GM12878 (cell line): ENCODE measurements at regions not wholly inside any gene's neighbourhood (a gene's known extent, or its start where the extent isn't known, plus 50 kb on each side); places are given as distances from the start of the nearest gene placed in this dataset.

Experiments used
- ATF7 ChIP-seq: fragments of 450-650 bp; IDR thresholded peaks from 2 replicates; pipeline ENCODE4 v1.6.1; 2016; ENCODE audit warnings: low read depth, mild to moderate bottlenecking
- EZH2 ChIP-seq: IDR thresholded peaks from 2 replicates; pipeline ENCODE4 v1.6.1; 2012; ENCODE audit warnings: low read depth, mild to moderate bottlenecking, control low read depth, inconsistent platforms, low read length, borderline replicate concordance; ENCODE audit not compliant: control insufficient read depth
- HDAC6 ChIP-seq: fragments of 200-600 bp; sonication (generic); IDR thresholded peaks from one replicate; pipeline ENCODE4 v1.8.0; 2017; ENCODE audit warnings: antibody characterized with exemption; ENCODE audit not compliant: unreplicated experiment
- IKZF1 ChIP-seq: fragments of 450-650 bp; conservative IDR thresholded peaks from 2 replicates; pipeline ENCODE4 v1.6.1; 2017; ENCODE audit warnings: antibody characterized with exemption, mild to moderate bottlenecking
- IKZF2 ChIP-seq, 2 experiments: fragments of 450-650 bp; IDR thresholded peaks; 2 replicates each; pipeline ENCODE4 v1.6.1; 2017; ENCODE audit warnings: mild to moderate bottlenecking in 2 of 2, moderate library complexity in 2 of 2
- JUNB ChIP-seq: IDR thresholded peaks from 2 replicates; pipeline ENCODE4 v1.6.1; 2016; ENCODE audit warnings: antibody characterized with exemption, mild to moderate bottlenecking
- NFIC ChIP-seq: IDR thresholded peaks from 2 replicates; pipeline ENCODE4 v1.6.1; 2012; ENCODE audit warnings: low read depth, mild to moderate bottlenecking, inconsistent platforms, low read length, moderate library complexity
- NFYA ChIP-seq: IDR thresholded peaks from 2 replicates; pipeline ENCODE4 v1.6.1; 2011; ENCODE audit warnings: low read depth, mild to moderate bottlenecking, low read length, improper control_type of control experiment, borderline replicate concordance
- NFYB ChIP-seq: IDR thresholded peaks from 2 replicates; pipeline ENCODE4 v1.6.1; 2011; ENCODE audit warnings: low read depth, mild to moderate bottlenecking, low read length, improper control_type of control experiment, moderate library complexity; ENCODE audit not compliant: insufficient read depth
- NR2F1 ChIP-seq: fragments of 450-650 bp; conservative IDR thresholded peaks from 2 replicates; pipeline ENCODE4 v1.6.1; 2017; ENCODE audit warnings: mild to moderate bottlenecking
- POLR2A ChIP-seq: IDR thresholded peaks from 2 replicates; pipeline ENCODE4 v1.6.1; 2011; ENCODE audit warnings: low read depth, mild to moderate bottlenecking, low read length
- POLR2AphosphoS2 ChIP-seq: IDR thresholded peaks from 2 replicates; pipeline ENCODE4 v1.6.1; 2011; ENCODE audit warnings: low read depth, mild to moderate bottlenecking, low read length, improper control_type of control experiment, moderate library complexity
- POLR2AphosphoS5 ChIP-seq: IDR thresholded peaks from 2 replicates; pipeline ENCODE4 v1.6.1; 2011; ENCODE audit warnings: mild to moderate bottlenecking, low read length, inconsistent platforms
- RUNX3 ChIP-seq: IDR thresholded peaks from 2 replicates; pipeline ENCODE4 v1.6.1; 2012; ENCODE audit warnings: low read length, inconsistent platforms
- SMAD5 ChIP-seq: IDR thresholded peaks from 2 replicates; pipeline ENCODE4 v1.6.1; 2016; ENCODE audit warnings: antibody characterized with exemption, low read depth
- SP1 ChIP-seq: IDR thresholded peaks from one replicate; pipeline ENCODE4 v1.6.1; 2011; ENCODE audit warnings: low read depth, low read length
- SUZ12 ChIP-seq: fragments of 200-600 bp; sonication (generic); IDR thresholded peaks from one replicate; pipeline ENCODE4 v1.6.1; 2018; ENCODE audit warnings: antibody characterized with exemption, mild to moderate bottlenecking; ENCODE audit not compliant: unreplicated experiment
- TARDBP ChIP-seq: IDR thresholded peaks from 2 replicates; pipeline ENCODE4 v1.6.1; 2016; ENCODE audit warnings: borderline replicate concordance
- ZNF217 ChIP-seq: fragments of 450-650 bp; IDR thresholded peaks from 2 replicates; pipeline ENCODE4 v1.6.1; 2017; ENCODE audit warnings: antibody characterized with exemption, mild to moderate bottlenecking
- ZNF24 ChIP-seq: fragments of 450-650 bp; IDR thresholded peaks from 2 replicates; pipeline ENCODE4 v1.6.1; 2017; ENCODE audit warnings: antibody characterized with exemption, mild to moderate bottlenecking
- ZNF384 ChIP-seq: IDR thresholded peaks from 2 replicates; pipeline ENCODE4 v1.6.1; 2012; ENCODE audit warnings: low read depth, mild to moderate bottlenecking, low read length, improper control_type of control experiment, borderline replicate concordance
- ZNF622 ChIP-seq: fragments of 450-650 bp; IDR thresholded peaks from 2 replicates; pipeline ENCODE4 v1.6.1; 2017; ENCODE audit warnings: mild to moderate bottlenecking, inconsistent platforms
- ZZZ3 ChIP-seq: IDR thresholded peaks from 2 replicates; pipeline ENCODE4 v1.6.1; 2011; ENCODE audit warnings: low read depth; ENCODE audit not compliant: control insufficient read depth, insufficient read length
- TF ChIP-seq, protein P1 (sequence below): fragments of 450-650 bp; IDR thresholded peaks from 2 replicates; pipeline ENCODE4 v1.6.1; 2016; ENCODE audit warnings: mild to moderate bottlenecking
- TF ChIP-seq, protein P2 (sequence below): IDR thresholded peaks from 2 replicates; pipeline ENCODE4 v1.6.1; 2012; ENCODE audit warnings: low read depth, low read length, improper control_type of control experiment
- TF ChIP-seq, protein P3 (sequence below): fragments of 450-650 bp; IDR thresholded peaks from 2 replicates; pipeline ENCODE4 v1.6.1; 2017; ENCODE audit warnings: mild to moderate bottlenecking, moderate library complexity

GRCh38 chr11:91299980-91300379 is 924.6 kb upstream of the FAT3 start (continued):
- TF ChIP-seq POLR2A: no peak
- no peak for TF ChIP-seq SMAD5
- TF ChIP-seq, protein P1, sequence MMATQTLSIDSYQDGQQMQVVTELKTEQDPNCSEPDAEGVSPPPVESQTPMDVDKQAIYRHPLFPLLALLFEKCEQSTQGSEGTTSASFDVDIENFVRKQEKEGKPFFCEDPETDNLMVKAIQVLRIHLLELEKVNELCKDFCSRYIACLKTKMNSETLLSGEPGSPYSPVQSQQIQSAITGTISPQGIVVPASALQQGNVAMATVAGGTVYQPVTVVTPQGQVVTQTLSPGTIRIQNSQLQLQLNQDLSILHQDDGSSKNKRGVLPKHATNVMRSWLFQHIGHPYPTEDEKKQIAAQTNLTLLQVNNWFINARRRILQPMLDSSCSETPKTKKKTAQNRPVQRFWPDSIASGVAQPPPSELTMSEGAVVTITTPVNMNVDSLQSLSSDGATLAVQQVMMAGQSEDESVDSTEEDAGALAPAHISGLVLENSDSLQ: peak; percentile 41
- TF ChIP-seq RUNX3: peak; percentile 78
- no peak for TF ChIP-seq ZZZ3
- no peak for TF ChIP-seq NFYA
- no peak for TF ChIP-seq SP1
- peak; percentile 53 for TF ChIP-seq JUNB
- peak; percentile 74; the same call in 1 of the 2 replicates for TF ChIP-seq ZNF384
- TF ChIP-seq TARDBP: no peak
- TF ChIP-seq ZNF217: 0 out of 2 replicates have a peak, but pooled peaks have one; percentile 34
- TF ChIP-seq ATF7: peak; percentile 81
- peak; percentile 99 for TF ChIP-seq NR2F1
- TF ChIP-seq, protein P2, sequence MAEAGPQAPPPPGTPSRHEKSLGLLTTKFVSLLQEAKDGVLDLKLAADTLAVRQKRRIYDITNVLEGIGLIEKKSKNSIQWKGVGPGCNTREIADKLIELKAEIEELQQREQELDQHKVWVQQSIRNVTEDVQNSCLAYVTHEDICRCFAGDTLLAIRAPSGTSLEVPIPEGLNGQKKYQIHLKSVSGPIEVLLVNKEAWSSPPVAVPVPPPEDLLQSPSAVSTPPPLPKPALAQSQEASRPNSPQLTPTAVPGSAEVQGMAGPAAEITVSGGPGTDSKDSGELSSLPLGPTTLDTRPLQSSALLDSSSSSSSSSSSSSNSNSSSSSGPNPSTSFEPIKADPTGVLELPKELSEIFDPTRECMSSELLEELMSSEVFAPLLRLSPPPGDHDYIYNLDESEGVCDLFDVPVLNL: no peak
- no peak for TF ChIP-seq SUZ12
- TF ChIP-seq ZNF622: no peak
- no peak for TF ChIP-seq NFYB
- TF ChIP-seq, protein P3, sequence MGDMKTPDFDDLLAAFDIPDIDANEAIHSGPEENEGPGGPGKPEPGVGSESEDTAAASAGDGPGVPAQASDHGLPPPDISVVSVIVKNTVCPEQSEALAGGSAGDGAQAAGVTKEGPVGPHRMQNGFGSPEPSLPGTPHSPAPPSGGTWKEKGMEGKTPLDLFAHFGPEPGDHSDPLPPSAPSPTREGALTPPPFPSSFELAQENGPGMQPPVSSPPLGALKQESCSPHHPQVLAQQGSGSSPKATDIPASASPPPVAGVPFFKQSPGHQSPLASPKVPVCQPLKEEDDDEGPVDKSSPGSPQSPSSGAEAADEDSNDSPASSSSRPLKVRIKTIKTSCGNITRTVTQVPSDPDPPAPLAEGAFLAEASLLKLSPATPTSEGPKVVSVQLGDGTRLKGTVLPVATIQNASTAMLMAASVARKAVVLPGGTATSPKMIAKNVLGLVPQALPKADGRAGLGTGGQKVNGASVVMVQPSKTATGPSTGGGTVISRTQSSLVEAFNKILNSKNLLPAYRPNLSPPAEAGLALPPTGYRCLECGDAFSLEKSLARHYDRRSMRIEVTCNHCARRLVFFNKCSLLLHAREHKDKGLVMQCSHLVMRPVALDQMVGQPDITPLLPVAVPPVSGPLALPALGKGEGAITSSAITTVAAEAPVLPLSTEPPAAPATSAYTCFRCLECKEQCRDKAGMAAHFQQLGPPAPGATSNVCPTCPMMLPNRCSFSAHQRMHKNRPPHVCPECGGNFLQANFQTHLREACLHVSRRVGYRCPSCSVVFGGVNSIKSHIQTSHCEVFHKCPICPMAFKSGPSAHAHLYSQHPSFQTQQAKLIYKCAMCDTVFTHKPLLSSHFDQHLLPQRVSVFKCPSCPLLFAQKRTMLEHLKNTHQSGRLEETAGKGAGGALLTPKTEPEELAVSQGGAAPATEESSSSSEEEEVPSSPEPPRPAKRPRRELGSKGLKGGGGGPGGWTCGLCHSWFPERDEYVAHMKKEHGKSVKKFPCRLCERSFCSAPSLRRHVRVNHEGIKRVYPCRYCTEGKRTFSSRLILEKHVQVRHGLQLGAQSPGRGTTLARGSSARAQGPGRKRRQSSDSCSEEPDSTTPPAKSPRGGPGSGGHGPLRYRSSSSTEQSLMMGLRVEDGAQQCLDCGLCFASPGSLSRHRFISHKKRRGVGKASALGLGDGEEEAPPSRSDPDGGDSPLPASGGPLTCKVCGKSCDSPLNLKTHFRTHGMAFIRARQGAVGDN: 0 out of 2 replicates have a peak, but pooled peaks have one; percentile 37
- TF ChIP-seq EZH2: no peak
- TF ChIP-seq IKZF1: peak; percentile 51
- peak in 1 of 2 experiments; percentile 42; a peak in 1 of 4 replicates for TF ChIP-seq IKZF2 (IDR thresholded peaks at IDR 0.05)
- TF ChIP-seq POLR2AphosphoS2: no peak
- 0 out of 2 replicates have a peak, but pooled peaks have one; percentile 26 for TF ChIP-seq ZNF24
- peak; percentile 21; the same call in 1 of the 2 replicates for TF ChIP-seq NFIC
- TF ChIP-seq POLR2AphosphoS5: no peak
- no peak for TF ChIP-seq HDAC6
